ENCODE measurements at regions not wholly inside any gene's neighbourhood (a gene's known extent, or its start where the extent isn't known, plus 50 kb on each side); places are given as distances from the start of the nearest gene placed in this dataset.
"Not testable (repeated sequence)": the region's sequence is repeated elsewhere in the genome, so short reads cannot be mapped to it uniquely, and the experiment has no call there.

- not testable (repeated sequence) for DNase-seq
Measured at GRCh38 chr4:42288876-42289275, 108.4 kb upstream of the SHISA3 start.

GRCh38 chr4:42292192-42292591 is 105.1 kb upstream of the SHISA3 start:
- not testable (repeated sequence) for DNase-seq

GRCh38 chr4:42293967-42294813 is 103.1 kb upstream of the SHISA3 start:
- DNase-seq = no peak

- DNase-seq = no peak
Measured at GRCh38 chr4:42296196-42296595, 101.1 kb upstream of the SHISA3 start.

- no peak for DNase-seq
Measured at GRCh38 chr4:42302348-42302747, 94.9 kb upstream of the SHISA3 start.

GRCh38 chr4:42306221-42307109 is 90.8 kb upstream of the SHISA3 start:
- no peak for DNase-seq

DNA sequence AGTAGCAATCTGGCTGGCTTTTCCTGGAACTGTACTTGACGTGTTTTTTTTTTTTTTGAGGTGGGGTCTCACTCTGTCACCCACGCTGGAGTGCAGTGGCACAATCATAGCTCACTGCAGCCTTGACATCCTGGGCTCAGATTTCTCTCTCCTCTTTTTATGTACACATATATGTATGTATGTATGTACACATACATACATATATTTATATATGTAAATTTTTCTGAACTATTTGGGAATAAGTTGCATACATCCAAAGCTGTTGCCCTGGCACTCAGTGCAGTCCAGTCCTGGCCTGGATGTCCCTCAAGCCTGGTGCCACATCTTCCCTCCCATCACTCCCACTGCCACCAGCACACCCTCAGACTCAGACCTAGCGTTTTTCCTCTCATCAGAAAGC is 89.0 kb upstream of the SHISA3 start:
- no peak for DNase-seq

GRCh38 chr4:42309361-42310260 is 87.7 kb upstream of the SHISA3 start:
- no peak for DNase-seq

DNA sequence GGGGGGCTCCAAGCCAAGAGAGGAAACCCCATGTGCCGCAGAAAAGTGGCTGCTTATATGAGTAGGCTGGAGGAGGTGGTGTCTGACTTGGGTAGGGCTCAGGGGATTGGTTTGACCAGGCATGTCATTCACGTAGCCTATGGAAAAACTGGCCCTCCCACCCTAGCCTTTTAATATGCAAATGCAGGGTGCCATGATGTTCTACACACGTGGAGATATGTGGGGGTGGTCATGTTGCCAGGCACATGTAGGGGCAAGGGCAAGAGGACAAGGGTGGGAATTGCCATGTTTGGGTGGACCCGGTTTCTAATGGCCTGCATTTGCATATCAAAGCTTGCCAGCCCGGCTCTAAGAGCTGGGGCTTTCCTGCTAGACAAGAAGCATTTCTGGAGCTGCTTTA is 86.9 kb upstream of the SHISA3 start:
- DNase-seq = no peak

- no peak for DNase-seq
Measured at GRCh38 chr4:42310806-42311205, 86.5 kb upstream of the SHISA3 start.

GRCh38 chr4:42311591-42311990 is 85.7 kb upstream of the SHISA3 start:
- no peak for DNase-seq

DNA sequence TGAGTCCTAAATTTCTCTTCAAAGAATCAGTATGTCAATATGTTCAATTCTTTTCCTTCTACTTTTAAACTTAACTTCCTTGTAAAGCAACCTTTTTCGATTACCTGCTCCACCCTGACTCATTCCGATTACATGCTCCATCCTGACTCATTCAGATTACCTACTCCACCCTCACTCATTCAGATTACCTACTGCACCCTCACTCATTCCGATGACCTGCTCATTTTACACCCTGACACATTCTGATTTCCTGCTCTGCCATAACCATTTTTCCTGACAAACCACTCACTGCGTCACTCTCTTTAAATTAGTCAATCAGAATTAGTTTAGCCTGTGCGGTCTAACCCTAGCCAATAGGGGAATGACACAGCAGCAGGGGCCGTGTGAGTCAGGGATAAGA is 83.9 kb upstream of the SHISA3 start:
- not testable (repeated sequence) for DNase-seq

- no peak for DNase-seq
Measured at GRCh38 chr4:42313872-42314271, 83.4 kb upstream of the SHISA3 start.

- DNase-seq = no peak
Measured at GRCh38 chr4:42315231-42315630, 82.1 kb upstream of the SHISA3 start.

DNA sequence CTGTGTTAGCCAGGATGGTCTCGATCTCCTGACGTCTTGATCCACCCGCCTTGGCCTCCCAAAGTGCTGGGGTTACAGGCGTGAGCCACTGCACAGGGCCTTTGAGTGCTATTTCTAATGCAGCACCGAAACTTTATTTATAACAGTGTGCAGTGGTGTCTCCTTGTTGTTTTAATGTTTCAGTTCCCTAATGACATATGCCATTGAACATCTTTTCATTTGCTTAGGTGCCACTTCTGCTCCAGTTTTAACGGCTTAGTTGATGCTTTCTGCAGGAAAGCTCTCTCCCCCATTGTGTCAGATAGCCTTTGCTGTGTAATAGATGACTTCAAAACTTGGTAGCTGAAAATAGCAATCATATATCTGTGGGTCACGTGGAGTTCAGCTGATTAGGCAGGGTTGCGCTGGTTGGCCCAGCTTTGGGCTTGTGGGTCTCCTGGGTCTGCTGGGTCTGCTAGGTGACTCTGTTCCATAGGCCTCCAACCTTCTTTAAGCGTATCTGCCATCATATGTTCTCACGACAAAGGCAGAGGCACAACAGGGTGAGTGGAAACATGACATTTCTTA is 76.4 kb upstream of the SHISA3 start:
- DNase-seq = no peak

DNA sequence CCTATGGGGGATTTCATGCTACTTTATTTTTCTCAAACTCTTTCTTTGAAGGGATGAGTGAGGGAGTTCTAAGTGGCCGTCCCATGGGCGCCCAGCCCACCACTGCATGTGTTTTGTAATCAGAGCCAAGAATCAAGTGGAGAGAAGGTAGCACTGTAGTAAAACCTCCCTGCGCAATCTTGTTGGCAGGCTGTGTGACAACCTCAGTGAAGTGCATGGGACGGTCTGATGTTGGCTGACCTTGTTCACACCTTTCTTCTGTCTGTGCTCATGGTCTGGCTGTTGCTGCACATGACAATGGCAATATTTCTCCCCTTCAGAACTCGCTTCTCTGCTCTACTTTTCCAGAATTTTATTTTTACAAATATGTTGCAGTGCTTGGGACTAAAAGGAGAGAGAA is 71.2 kb upstream of the SHISA3 start:
- DNase-seq = no peak

DNA sequence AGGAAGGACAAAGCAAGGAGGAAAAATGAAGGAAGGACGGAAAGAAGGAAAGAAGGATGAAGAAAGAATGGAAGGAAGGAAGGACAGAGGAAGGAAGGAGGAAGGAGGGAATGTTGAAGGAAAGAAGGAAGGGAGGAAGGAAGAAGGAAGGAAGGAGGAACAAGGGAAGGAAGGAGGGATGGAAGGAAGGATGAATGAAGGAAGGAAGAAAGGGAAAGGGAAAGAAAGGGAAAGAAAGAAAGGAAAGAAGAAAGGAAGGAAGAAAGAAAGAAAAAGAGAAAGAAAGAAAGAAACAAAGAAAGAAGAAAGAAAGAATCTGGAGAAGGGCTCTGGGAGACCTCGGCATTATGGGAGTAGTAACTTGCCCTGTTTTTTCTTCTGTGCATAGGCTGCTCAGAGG is 70.8 kb upstream of the SHISA3 start:
- DNase-seq = no peak

- DNase-seq = no peak
Measured at GRCh38 chr4:42327323-42327722, 70.0 kb upstream of the SHISA3 start.

GRCh38 chr4:42328978-42329377 is 68.3 kb upstream of the SHISA3 start:
- DNase-seq = no peak

GRCh38 chr4:42329421-42329820 is 67.9 kb upstream of the SHISA3 start:
- no peak for DNase-seq

DNA sequence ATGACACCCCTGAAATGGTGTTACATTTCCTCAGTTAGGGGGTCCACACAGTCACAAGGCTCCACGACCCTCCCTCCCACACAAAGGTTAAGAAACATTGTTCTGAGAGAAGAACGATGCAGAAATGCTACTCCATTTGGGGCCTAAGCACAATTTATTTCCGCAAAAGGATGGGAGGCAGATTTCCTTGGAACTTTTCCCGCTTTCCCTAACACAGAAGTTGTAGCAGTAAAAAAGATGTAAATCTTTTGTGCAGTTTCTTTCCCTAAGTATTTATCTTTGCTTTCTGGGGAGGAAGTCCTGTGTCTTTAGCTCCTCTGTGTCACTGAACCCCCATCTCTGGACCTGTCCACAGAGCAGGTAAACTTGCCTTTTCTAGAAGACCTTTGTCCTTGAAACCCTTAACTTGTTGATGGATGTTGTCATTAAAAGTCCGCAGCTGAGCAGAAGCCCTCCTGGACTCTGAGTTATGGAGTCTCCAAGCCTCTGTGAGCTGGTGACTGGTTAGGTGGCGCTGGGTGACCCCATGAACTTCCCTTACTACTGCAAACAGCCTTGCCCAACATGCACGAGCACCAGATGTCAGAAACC is 67.2 kb upstream of the SHISA3 start:
- no peak for DNase-seq

DNA sequence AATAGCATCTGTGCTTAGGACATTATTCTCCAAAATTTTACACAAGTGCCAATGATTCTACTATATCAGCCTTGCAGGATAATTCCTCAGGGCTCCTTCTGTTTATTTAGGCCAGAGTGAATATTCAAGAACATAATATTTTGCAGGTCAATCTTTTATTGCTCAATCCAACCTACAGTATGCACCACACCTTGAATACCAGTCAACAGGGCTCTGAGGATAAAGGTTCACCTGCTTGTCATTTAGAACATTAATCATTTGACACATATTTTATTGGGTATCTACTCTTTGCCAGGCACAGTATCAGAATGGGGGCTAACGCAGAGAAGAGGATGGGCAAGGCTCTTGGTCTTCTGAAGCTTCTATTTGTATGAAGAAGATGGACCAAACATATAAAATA is 66.2 kb upstream of the SHISA3 start:
- DNase-seq = no peak
